HuH-7 (cell line): ENCODE measurements at regions not wholly inside any gene's neighbourhood (a gene's known extent, or its start where the extent isn't known, plus 50 kb on each side); places are given as distances from the start of the nearest gene placed in this dataset.

Source experiments
- DNase-seq: peaks from one replicate; pipeline ENCODE4 v3.0.0; 2011; ENCODE audit warnings: low spot score

DNA sequence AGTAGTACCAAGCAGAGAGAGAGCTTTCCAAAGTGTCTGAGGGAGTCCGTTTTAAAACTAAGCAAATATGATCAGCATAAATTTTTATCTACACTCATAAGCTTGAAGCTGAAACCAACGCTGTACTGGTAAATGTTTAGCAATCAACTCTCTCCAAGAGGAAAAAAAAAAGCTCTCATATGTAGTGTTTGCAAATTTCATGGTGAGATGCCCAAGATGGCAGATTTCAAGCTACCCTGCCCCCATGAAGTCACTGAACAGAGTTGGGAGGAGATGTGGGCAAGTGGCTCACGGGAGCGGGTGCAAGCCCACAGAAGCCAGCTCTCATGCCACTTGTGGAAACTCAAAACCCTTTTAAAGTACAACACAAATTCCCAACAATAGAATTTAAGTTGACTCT lies 475.8 kb downstream of the BCAT1 start:
- no peak for DNase-seq

DNA sequence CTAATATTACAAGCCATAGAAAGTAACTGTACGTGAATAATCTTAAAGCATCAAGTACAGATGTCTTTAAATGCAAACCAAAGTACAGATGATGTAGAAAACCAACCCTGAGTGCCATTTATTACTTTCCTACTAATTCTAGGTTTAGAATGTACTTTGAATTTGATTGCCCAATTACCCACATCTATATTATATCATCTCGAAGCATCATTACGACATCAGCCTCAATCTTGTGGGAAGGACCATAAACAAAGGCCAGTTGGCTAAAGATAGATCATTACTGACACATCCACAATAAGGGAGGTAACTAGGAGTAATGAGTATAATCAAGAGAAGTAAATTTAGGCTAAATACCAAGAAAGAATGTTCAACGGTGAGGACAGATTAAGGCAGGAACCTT lies 478.9 kb downstream of the BCAT1 start:
- no peak for DNase-seq

DNA sequence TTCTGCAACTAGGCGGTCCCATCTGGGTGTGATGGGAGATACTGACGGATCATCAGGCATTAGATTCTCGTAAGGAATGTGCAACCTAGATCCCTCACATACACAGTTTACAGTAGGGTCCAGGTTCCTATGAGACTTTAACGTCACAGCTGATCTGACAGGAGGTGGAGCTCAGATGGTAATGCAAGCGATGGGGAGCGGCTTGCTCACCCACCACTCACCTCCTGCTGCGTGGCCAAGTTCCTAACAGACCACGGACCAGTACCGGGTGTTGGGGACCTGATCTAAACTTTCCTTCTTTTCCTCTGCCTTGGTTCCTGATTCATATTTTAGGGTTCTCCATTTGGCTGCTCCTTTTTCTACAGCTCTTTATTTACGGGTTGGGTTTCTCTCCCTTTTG lies 479.8 kb downstream of the BCAT1 start:
- DNase-seq: no peak

DNA sequence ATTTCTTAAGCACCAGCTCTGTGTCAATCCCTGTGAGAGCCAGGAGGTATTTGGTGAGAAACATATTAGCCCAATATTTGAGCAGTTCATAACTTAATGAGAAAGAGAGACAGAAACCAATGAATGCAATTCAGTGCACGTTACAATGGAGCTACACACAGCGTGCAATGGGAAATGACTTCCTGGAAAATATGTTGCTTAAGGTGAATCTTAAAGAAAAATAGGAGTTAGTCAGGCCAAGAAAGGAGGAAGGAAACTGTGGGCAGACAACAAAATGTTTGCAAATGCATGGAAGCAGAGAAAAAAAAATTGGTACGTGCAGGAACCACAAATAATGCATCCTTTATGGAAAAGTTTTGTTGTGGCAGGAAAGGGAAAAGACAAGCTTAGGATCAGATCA lies 481.7 kb downstream of the BCAT1 start:
- no peak for DNase-seq

DNA sequence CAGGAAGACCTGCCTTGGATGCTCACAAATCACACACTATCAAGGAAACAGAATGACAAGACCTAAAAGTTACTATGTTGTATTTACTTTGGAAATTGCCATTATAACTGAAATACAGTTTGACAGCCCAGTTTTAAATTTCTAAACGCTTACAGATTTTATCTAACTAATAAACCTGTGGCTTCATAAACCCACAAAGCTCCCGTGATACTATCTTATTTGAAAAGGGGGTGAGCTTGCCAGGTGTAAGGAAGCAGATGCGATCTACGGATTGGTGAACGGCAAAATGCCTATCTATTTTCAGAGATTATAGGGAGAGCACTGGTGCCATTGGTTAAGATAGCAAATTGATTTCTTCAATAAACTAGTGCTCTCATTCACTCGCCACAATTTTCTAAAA lies 485.5 kb downstream of the BCAT1 start:
- DNase-seq: no peak

DNA sequence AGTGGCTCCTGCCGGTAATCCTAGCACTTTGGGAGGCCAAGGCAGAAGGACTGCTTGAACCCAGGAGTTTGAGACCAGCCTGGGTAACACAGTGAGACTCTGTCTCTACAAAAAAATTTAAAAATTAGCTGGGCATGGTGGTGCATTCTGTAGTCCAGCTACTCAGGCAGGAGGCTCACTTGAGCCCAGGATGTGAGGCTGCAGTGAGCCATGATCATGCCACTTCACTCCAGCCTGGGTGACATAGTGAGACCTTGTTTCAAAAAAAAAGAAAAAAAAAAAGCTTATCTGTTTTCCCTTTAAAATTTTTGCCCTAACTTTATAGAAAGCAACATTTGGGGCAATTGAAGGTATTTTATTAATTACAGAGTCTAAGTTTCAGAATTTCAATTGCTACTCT lies 486.0 kb downstream of the BCAT1 start:
- DNase-seq: no peak

DNA sequence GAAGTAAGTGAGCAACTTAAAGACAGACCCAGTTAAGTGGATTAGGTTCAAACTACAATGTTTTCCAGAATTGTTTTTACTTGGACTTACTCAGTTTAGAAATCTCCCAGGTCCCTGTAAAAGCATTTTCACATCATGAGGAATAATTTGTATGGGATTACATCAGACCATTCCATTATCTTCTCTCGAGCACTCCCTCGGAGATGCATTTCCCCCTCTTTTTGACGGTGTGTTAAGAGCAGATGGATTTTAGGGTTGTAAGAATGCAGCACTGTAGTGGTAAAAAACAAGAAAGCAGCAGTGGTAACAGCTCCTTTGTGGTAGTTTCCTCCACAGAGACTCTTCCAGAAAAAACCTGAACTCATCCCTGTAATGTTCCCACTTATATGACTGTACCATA lies 488.4 kb downstream of the BCAT1 start:
- no peak for DNase-seq

DNA sequence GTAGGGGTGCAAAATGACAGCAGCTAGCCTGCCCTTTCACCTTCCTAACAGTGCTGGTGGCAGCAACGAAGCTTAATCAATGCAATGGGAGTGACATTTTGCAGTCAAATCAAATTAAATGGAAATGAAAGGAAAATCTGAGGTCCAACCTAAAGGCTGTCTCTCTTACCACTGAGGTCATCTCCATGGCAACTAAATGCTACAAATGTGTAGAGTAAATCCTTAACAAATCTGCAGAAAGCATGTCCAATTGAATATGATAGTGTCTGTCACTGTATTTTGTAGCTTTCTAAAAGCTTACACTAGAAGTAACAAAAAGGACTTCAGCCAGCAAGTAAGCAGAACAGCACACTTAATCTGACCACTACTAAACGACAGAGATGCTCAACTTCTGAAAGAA lies 488.8 kb downstream of the BCAT1 start:
- no peak for DNase-seq

DNA sequence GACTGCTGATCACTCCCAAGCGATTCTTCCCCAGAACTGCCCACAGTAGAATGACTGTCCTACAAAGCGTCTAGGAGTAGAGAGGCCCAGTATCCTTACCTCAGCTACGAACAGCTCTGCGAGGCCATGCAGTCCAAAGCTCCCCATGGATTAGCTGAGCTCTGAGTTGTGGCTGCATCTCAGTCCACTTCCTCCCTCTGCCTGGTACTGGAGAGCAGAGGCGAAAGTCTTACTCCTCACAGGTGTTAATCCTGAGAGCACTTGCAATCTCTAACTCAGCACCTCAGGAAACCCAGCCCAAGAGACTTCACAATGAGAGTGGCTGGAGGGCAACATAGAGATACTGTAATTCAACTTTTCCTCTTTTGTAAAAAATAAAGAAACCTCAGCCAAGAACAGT lies 493.1 kb downstream of the BCAT1 start:
- DNase-seq: no peak

DNA sequence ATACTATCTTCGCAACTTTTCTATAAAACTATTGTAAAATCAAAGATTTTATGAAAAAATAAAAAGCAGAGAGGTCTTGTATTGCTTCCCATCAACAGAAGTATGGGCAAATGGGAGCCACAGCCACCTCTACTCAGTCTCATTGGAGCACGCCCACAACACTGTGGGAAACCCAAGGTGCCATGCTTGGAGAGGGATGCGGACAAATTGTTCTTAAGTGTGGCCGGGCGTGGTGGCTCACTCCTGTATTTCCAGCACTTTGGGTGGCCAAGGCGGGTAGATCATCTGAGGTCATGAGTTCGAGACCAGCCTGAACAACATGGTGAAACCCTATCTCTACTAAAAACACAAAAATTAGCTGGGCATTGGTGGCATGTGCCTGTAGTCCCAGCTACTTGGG lies 498.2 kb upstream of the SOX5 start:
- DNase-seq: no peak

DNA sequence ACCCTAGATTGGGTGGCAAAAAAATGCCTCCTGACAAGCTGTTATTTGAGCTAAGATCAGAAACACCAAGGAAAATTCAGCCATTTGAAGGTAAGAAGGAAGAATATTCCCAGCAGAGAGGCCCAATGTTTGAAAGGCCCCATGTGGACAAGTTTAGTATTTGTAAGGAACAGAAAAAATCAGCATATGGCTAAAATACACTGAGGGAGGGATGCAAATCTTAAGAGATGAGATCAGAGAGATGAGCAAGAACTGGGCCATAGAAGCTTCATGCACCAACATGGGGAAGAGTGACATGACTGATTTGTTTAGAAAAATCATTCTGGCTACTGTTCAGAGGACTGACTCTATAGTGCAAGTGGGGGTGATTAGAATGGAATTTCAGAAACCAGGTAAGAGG lies 496.8 kb upstream of the SOX5 start:
- DNase-seq: no peak

DNA sequence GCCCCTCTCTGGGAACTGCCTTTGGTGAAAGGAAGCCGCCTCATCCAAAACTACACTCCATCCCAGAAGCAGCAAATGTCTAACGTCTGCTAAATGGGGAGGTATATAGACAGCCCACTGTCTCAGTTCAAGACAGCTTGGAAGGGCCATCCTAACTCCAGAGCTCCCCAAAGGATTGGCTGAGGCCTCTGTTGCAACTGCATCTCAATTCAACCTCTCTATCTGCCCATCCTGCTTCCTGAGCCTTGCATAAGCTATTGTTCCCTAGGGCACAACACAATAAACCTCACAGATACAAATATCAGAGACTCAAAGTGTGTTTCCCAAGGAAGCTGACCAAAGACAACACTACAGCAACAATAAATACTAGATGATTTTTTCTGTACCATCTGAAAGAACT lies 495.2 kb upstream of the SOX5 start:
- DNase-seq: no peak

DNA sequence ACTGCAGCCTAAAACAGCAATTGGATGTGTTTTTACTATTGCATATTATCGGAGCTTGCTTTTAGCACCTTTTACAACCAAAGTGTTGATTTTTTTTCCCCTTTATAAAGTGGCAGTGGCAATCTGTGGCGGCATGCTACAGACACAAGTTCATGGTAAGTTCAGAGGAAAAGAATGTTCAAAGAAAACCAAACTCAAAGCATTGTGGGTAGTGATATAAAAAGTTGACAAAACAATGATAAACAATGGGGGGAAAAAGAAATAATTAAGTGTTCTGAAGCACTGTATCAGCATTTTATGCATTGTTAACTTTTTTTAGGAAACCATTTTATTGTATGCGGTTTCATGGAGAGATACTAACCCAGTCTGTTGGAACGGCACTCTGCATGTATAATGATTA lies 492.0 kb upstream of the SOX5 start:
- no peak for DNase-seq

DNA sequence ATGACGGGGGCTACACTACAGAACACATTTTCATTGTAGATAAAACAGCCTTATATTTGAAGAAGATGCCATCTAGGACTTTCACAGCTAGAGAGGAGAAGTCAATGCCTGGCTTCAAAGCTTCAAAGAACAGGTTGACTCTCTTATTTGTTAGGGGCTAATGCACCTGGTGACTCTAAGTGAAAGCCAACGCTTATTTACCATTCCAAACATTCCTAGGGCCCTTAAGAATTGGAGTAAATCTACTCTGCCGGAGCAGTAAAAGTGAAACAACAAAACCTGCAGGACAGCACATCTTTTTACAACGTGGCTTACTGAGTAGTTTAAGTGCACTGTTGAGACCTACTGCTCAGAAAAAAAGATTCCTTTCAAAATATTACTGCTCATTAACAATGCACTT lies 487.2 kb upstream of the SOX5 start:
- DNase-seq: no peak

DNA sequence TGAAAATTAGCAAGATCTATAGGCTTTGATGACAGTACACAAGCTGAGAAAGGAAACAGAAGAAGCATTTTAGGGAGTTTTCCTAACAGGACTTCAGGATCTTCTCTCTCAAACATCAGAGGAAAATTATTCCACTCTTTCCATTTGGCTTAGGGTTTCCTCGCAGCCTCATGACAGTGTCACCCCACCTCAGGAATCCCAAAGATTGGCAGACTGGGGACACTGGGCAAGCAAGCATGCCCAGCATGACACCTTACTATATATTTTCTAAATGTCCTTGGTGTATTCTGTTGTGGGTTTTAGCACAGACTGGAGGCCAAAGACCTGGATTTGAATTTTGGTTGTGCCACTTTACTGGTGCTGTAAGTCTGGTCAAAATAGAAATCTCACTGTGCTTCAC lies 482.4 kb upstream of the SOX5 start:
- no peak for DNase-seq

DNA sequence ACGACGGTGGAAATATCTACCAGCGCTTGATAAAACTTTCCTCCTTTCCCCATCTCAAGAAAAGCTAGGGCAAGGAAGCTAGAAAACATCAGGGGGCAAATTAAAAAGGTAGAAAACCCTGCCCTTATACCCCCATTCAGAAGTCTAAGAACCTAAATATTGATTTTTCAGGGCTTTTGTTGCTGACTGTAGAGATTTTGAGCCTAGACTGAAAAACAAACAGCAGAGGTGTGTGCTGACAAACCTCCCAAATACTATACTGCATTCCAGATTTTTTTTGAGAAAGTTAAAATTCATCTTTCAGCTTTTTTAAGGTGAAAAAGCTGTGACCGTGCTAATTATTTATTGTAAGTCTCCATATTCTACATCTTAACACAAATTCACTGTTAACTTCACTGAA lies 478.3 kb upstream of the SOX5 start:
- no peak for DNase-seq

DNA sequence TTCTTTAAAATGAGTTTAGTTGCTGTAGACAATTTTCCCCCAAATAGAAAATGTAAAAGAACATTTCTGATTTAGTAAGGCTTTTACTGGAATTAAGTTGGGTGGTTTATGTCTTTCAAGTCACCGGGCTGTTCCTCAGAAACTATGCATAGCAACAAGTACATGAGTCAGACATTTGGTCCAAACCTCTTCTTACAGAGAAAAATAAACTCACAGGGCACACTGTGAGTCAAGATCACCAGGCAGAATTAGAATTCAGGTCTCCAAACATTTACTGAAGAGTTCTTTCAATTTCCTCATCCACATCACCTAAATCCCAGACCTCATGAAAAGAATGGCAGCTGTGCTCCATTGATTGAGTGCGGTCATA lies 476.1 kb upstream of the SOX5 start:
- DNase-seq: no peak

DNA sequence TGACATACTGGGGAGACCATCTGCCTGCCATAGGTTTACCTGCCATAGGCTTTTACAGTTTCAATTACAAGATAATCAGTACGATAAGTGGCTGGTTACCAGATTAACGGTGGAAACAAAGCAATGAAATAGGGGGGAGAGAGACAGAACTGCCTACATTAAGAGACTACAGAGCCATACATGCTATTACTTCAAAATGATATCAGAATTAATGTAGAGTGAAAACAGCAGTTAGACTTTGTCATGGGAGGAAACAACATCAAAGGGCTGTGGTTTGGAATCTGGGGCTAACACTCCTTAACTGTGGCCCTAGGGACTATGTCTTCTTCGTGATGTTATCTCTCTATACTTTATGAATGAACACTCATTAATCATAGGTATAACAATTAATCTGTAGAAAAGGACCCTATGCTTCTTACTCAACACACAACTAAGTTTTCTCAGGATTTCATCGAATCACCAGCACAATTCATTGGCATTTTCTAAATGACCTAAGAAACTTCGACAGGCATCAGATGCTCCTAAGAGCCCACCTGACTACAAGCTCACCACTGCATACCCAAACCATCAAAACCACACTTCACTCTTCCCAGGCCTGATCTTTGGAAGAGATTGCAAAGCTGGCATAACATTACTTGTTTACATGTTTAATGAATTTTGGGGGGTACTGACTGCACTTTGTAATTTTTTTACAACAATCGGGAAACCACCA lies 475.6 kb upstream of the SOX5 start:
- no peak for DNase-seq

DNA sequence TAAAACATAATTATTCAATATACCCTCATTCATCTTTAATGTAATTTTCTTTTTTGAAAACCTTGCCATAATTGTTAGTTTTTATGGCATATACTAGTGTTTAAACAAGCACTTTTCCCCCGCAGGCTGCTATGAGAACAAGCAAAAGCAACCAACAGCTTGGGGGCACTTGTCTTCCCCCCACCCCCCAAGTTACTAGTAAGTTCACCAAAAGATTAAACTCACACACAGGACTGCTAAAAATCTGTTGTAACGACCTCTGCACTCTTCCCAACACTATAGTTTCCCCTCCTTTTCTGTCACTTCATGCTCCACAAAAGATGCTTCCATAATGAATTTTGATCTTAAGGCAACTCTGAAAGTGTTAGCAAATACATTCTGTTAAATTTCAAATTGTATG lies 474.9 kb upstream of the SOX5 start:
- DNase-seq: no peak

DNA sequence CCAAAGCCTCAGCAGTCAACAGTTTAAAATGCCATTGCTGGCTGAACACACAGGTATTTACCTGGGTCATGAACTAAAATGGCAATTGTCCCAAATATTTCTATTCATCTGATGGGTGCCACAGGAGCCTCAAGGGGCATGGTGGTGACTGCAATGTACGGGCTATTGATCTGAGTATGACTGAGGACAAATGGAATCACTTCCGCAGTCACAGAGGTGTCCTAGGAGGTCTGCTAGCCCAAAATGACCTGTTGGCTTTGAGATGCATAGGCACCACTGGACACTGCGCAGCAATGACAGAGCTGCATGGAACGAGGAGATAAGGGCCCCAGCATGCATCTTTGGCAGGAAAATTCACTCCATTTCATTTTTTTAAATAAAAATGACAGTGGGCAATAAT lies 474.1 kb upstream of the SOX5 start:
- no peak for DNase-seq

DNA sequence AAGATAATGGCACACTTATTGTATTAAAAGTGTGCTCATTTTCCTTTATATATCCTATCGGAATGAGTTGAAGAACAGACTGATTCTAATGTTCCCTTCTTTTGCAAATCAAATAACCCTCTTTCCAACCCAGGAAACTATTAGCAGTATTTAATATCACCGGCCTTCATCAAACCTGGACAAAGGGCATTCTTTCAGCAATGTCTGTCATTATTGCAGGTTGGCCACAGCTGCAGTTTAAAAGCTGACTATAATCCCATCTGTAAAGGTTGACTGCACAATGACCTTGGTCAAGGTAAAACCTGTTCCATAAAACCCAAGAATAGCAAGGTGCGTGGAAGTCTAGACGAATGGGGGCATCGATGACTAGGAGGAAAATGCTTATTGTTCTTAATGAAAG lies 472.3 kb upstream of the SOX5 start:
- DNase-seq: no peak

DNA sequence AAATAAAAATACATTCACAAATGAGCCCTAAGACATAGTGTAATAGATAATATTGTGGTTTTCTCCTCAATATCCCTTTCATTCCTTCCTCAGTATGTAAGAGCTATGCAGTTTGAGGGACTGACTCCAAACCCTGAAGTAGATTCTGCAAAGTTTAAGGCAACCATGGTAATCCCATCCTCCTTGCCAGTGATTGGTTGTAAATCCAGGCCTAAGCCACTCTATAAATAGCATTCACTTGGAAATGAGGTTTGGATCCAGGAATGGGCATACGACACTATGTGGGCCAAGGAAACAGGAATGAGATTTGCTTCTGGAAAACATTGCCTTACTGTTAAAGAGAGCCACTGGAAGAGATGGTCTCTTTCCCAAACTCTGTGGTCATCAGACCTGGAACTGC lies 468.7 kb upstream of the SOX5 start:
- DNase-seq: no peak

DNA sequence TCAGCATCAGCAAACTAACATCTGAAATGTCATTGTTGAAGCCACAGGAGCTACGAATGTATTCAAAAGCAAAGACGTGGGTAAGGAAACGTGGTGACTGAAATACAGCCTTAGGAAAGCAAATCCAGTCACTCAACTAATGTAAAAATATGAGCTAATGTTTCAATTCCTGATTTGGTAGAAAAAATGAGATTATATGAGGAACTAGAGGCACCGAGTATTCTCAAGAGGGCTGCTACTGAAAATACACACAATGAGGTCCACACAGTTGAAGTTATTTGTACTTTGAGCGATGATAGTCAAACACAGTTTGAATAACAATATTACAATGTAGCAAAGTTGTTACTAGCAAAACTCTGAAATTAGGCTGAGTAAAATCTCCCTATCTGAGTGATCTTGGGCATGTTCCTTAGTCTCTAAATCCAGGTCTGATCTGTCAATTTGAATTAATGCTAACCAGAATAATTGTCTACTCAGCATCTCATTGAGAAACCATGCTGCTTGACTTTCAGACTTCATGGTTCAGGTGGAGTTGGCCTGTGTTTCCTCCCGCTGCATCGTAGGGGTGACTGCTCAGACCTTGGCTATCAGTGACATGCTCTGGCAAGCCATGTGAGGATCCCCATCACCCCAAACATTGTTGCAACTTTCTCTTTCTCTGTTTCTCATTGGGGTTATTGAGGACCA lies 467.1 kb upstream of the SOX5 start:
- no peak for DNase-seq

DNA sequence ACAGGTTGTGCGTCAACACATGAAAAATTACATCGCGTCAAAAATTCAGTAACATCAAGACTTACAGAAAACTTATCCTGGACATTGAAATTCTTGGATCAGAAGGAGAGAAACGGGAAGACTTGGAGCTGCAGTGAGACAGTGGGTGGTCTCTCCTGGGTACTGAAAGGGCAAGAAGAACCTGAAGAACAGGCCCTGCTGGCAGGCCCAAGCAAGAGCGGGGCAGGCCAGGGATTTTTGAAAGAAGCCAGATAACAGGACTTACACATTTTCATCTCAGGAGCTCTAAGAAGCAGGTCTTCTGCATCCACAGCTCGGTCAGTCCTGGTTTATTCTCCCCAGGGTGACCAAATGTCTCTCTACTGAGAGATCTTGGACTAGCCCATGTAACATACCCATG lies 466.5 kb upstream of the SOX5 start:
- no peak for DNase-seq
